ENCODE measurements at regions not wholly inside any gene's neighbourhood (a gene's known extent, or its start where the extent isn't known, plus 50 kb on each side); places are given as distances from the start of the nearest gene placed in this dataset.

- 52 to 64% (median 57%) methylated on average over 3 of the region's 3 CpGs for WGBS, 3 donors
- intact Hi-C loops (cut with DNase I) = loop anchor here in 1 of 2 donors (5.0 kb wide), 1 partner anchor 145 kb away; the partner anchor contains the start of gene CPEB2
- DNase-seq (no peak), ATAC-seq (no peak)
- no peaks in the 10 kb centered on the region for H3K4me1 ChIP-seq
- peak overlapping the region; percentile 62 for H3K27ac ChIP-seq
- H3K9me3 ChIP-seq = no peaks in the 10 kb centered on the region
- H3K27me3 ChIP-seq (ENCODE audit: insufficient read depth in 3 of 3, low read length in 2 of 3) = no peaks in the 10 kb centered on the region
- H3K4me3 ChIP-seq = no peak overlapping the region
- no peaks in the 10 kb centered on the region for H3K36me3 ChIP-seq (ENCODE audit: insufficient read depth in 1 of 2, low read depth in 1 of 2)
- no peak for TF ChIP-seq CTCF (IDR thresholded peaks at IDR 0.05)
These were observed 144.8 kb upstream of the CPEB2 start for GRCh38 chr4:14857475-14857874.

- peaks cover 2% of the 10 kb centered on the region for H3K4me1 ChIP-seq
- WGBS, 3 donors = 91 to 96% (median 93%) methylated on average over 3 of the region's 3 CpGs
- no peaks in the 10 kb centered on the region for H3K27me3 ChIP-seq (ENCODE audit: insufficient read depth in 3 of 3, low read length in 2 of 3)
- no peak overlapping the region for H3K27ac ChIP-seq
- DNase-seq (no peak), ATAC-seq (no peak)
- no peak for TF ChIP-seq CTCF (IDR thresholded peaks at IDR 0.05)
- H3K4me3 ChIP-seq = no peak overlapping the region
- no peaks in the 10 kb centered on the region for H3K36me3 ChIP-seq (ENCODE audit: insufficient read depth in 1 of 2, low read depth in 1 of 2)
- no peaks in the 10 kb centered on the region for H3K9me3 ChIP-seq
- intact Hi-C loops (cut with DNase I) = loop anchor here in 1 of 2 donors (5.0 kb wide), 1 partner anchor 144 kb away; the partner anchor contains the start of gene CPEB2
These were observed 144.3 kb upstream of the CPEB2 start for GRCh38 chr4:14857981-14858380.

GRCh38 chr4:14862891-14863290 is 139.4 kb upstream of the CPEB2 start:
- no peak for TF ChIP-seq CTCF (IDR thresholded peaks at IDR 0.05)
- WGBS, 3 donors = 11 to 15% (median 13%) methylated on average over 32 to 33 of the region's 33 CpGs
- DNase-seq (peak; percentile 23 to 65), ATAC-seq (peak; percentile 78 to 90 (median 84))
- Histone ChIP-seq H3K27me3 (ENCODE audit: insufficient read depth in 3 of 3, low read length in 2 of 3) (no peaks in the 10 kb centered on the region), H3K9me3 (no peaks in the 10 kb centered on the region), H3K27ac (peak overlapping the region; percentile 23), H3K4me3 (peak overlapping the region; percentile 55), H3K4me1 (peaks cover 14% of the 10 kb centered on the region), H3K36me3 (ENCODE audit: insufficient read depth in 1 of 2, low read depth in 1 of 2) (no peaks in the 10 kb centered on the region)
- intact Hi-C loops (cut with DNase I) = loop anchor here in 1 of 2 donors (10.0 kb wide), 1 partner anchor 132 kb away; no protein-coding TSS in a partner anchor

- no peak for TF ChIP-seq CTCF (IDR thresholded peaks at IDR 0.05)
- peaks cover 14% of the 10 kb centered on the region for H3K4me1 ChIP-seq
- DNase-seq = no peak
- H3K27me3 ChIP-seq (ENCODE audit: insufficient read depth in 3 of 3, low read length in 2 of 3) = no peaks in the 10 kb centered on the region
- intact Hi-C loops (cut with DNase I) = loop anchor here in 1 of 2 donors (10.0 kb wide), 1 partner anchor 131 kb away; no protein-coding TSS in a partner anchor
- peak overlapping the region; percentile 23 for H3K27ac ChIP-seq
- H3K4me3 ChIP-seq = peak overlapping the region; percentile 55
- H3K9me3 ChIP-seq = no peaks in the 10 kb centered on the region
- 57 to 72% (median 62%) methylated on average over 16 of the region's 16 CpGs for WGBS, 3 donors
- no peaks in the 10 kb centered on the region for H3K36me3 ChIP-seq (ENCODE audit: insufficient read depth in 1 of 2, low read depth in 1 of 2)
- peak in 1 of 4 donors; percentile 14 for ATAC-seq
These were observed 138.6 kb upstream of the CPEB2 start for GRCh38 chr4:14863418-14864364.
